ENCODE measurements at regions not wholly inside any gene's neighbourhood (a gene's known extent, or its start where the extent isn't known, plus 50 kb on each side); places are given as distances from the start of the nearest gene placed in this dataset.
"Not testable (repeated sequence)": the region's sequence is repeated elsewhere in the genome, so short reads cannot be mapped to it uniquely, and the experiment has no call there.

DNA sequence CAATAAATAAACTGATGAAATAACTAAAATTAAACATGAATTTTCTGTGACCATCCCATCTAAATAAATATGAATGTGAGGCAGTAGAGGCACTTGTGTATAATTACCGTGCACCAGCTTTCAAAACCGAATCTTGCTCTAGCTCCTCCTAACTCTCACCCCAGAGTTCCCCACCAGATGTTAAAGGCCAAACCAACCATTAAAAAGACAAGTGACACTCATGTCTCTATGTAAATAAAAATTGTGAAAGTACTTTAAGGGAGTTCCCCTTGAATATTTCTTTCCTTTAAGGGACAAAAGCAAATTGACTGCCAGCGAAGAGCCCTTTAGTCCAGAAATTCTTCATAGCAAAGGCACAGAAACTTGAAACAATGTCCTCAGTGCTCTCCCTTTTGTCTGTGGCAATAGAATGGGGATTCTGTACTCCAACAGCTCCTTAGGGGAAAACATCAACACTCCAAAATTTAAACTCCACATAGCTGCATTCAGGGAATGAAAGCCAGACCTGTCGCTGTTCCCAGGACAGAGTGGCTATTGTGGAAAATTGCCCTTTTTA lies 101.7 kb upstream of the SOX21 start:
- no peak for DNase-seq

DNA sequence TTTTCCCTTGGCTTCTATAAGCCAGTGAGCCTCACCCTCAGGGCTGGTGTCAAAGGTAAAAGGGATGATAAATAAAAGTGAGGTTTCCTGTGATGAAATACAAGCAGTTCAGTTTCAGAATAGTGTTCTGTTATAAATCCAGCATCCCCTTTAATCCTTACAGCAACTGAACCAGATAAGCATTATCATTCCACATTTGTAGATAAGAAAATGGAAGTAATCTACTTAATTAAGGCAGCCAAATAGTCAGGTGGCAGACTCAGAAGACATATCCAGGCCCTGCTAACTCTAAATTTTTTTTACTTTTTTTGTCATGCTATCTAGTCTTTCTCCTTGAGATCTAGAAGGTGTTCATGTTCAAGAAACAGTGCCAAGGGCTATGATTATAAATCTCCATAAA lies 99.4 kb upstream of the SOX21 start:
- DNase-seq, result no peak

DNA sequence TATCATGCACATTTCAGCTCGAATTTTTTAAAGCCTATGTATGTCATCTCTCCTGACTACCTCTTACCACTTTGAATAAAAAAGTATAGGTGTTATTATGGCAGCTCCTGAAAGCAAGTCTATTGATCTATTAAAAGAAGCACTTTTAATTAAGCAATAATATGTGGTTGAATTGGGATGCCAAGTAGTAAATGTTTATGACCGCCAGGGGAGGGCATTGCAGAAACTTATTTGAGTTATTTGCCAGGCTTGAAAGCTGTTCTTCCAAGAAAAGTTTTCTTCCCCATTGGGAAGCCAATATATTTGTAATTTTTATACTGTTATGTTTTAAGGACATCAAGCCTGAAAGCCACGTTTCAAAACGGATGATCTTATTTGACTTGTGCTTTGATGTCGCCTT lies 88.1 kb upstream of the SOX21 start:
- DNase-seq, result no peak

DNA sequence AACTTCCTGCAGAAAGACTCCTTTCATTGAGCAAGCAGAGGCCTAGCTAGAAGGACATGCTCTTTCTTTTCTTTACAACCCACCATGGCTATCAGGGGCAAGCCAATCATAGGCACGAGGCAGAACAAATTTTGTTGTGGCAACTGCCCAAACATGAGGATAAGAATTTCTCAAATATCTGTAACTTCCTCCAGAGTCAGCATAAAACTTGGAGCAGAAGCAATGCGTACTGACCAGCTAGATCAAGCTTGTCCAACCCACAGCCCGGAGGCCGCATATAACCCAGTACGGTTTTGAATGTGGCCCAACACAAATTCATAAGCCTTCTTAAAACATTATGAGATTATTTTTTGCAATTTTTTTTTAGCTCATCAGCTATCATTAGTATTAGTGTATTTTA lies 87.0 kb upstream of the SOX21 start:
- DNase-seq, result no peak

DNA sequence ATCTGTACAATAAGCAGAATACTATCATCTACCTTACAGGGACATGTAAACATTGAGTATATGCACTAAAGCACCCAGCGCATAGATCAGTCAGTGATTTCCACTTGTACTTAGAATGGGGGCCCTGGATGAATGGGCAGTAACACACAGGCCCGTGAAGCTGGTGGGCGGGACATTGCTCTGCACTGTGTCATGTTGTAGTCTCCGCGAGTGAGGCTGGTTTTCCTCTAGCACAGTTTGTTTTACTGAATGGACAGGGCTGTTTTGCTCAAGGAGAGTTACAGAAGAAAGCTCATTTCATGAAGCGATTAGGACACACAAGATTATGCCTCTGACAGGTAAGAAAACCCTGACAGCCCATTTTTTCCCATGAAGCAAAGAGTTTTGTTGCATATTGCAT lies 86.4 kb upstream of the SOX21 start:
- DNase-seq, result no peak

DNA sequence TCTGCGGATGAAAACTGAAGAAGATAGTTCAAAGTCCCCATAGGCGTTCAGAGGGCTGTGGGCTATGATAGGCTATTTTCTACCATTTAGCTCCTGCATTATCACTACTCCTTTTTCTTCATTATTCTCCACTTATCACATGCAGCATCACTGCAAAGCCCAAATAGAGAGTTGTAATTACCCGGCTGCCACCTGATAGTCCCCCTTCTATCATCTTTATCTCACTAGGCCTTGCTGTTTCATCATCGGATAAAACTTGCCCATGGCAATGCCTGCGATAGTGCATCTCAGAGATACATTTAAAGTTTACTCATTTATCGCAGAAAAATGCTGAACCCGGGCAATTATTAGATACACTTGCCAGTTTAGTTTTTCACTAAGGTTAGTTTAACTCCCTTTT lies 82.9 kb upstream of the SOX21 start:
- no peak for DNase-seq

DNA sequence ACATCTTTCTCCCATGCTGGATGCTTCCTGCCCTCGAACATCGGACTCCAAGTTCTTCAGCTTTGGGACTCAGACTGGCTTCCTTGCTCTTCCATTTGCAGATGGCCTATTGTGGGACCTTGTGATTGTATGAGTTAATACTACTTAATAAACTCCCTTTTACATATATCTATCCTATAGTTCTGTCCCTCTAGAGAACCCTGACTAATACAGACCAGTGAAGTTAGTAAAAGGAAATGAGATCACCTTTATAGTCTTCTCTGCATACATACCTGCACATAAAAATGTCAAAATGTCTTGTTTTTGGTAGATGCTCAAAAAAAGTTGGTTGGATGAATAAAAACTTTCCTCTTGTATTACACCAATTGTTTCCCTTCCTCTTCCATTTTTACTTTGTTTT lies 73.9 kb upstream of the SOX21 start:
- DNase-seq, result not testable (repeated sequence)

DNA sequence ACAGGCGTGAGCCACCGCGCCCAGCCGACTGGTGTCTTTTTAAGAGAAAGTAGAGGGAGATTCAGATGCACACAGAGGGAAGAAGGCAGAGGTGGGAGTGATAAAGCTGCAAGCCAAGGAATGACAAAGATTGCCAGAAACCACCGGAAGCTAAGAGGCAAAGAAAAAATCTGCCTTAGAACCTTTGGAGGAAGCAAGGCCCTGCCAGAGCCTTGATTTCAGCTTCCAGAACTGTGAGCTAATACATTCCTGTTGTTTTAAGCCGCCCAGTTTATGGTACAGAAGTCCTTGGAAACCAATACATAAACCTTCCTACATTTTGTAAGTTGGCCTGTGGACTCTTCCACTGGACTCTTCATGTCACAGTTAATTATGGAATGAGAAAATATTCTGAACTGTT lies 71.7 kb upstream of the SOX21 start:
- no peak for DNase-seq

DNA sequence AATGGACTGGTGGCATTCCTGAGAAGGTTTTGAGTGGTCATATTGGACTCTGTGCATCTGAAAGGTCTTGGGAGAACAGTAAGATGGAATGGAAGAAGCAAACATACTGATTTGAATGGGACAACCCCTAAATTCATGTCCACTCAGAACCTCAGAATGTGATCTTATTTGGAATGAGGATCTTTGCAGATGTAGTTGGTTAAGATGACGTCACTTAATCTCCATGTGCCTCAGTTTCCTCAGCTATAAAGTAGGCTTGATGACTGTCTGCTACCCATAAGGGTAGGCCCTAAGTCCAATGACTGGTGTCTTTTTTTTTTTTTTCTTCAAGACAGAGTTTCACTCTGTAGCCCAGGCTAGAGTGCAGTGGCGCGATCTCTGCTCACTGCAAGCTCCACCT lies 71.1 kb upstream of the SOX21 start:
- DNase-seq, result no peak

DNA sequence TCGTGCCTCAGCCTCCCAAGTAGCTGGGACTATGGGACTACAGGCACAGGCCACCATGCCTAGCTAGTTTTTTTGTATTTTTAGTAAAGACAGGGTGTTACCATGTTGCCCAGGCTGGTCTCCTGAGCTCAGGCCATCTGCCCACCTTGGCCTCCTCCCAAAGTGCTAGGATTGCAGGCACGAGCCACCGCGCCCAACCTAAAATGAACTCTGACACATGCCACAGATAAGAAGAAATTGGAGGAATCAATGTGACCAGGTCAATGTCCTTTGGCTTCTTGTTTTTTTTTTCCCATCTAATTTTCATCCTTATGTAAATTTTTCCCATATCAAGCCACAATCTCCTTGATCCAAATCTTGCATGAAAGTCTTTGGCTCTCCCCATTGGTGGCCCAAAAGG lies 68.1 kb upstream of the SOX21 start:
- DNase-seq, result no peak

DNA sequence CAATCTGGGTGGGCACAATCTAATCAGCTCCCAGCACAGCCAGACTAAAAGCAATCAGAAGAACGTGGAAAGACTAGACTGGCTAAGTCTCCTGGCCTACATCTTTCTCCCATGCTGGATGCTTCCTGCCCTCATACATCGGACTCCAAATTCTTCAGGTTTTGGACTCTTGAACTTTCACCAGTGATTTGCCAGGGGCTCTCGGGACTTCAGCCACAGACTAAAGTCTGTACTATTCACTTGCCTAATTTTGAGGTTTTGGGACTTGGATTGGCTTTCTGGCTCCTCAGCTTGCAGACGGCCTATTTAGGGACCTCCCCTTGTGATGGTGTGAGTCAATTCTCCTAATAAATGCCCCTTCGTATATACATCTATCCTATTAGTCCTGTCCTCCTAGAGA lies 66.6 kb upstream of the SOX21 start:
- DNase-seq, result no peak

DNA sequence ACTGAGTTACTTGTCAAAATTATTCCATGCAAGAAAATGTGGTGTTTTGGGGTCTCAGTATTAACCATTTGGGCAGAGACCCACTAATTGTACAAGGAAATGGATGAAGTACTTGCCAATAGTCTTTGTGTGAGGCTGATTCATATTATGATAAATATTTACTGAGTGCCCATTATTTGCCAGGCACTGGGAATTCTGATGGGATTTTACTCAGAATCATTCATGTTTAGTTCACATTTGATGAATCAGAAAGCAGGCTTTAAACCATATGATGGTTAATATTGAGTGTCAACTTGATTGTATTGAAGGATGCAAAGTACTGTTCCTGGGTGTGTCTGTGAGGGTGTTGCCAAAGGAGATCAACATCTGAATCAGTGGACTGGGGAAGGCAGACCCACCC lies 66.2 kb upstream of the SOX21 start:
- DNase-seq, result no peak

DNA sequence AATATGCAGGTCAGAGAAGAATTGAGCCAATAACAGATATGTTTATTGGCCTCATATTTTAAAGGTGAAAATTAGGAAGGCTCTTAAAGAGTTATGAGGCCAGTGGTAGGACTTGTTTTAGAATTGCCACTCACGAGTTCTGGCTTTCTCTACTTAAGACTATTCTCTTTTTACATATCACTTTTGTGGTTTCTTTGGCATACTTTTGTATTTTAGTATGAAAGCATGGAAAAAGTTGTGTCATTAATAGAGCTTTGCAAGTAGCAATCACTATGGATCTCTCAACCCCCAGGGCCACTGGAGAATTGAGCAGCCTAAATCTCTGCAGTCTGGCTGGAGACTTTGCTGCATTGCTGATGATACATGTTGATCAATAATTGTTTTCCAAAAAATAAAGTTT lies 64.6 kb upstream of the SOX21 start:
- DNase-seq, result no peak

DNA sequence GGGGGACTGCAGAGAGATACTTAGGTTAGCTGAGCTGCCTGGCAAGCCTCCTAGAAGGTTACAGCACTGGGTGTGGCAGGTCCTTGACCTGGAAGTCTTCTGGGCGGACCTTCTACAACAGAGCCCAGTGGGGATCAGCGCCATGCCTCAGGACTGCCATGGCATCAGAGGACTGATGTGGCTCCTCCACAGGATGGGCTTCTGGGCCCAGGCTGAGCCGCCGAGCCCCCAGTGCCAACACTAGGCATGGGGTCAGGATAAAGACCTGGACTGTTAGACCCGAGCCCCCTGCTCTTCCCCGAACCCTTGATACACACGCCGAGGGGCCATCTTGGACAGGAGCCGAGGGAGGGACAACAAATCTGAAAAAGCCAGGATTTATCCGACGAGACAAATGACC lies 64.0 kb upstream of the SOX21 start:
- no peak for DNase-seq

DNA sequence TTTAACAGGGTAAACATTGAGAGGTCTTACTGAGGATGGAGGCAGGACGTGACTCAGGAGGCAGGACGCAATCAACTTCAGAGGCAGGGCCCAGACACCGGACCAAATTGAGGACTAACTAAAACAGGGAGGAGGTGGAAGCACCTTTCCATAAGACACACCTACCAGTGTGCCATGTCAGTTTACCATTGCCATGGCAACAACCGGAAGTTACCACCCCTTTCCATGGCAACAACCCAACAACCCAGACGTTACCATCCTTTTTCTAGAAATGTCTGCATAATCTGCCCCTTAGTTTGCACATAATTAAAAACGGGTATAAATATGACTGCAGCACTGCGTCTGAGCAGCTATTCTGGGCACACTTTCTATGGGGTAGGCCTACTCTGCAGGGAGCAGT lies 53.5 kb upstream of the SOX21 start:
- DNase-seq, result no peak

DNA sequence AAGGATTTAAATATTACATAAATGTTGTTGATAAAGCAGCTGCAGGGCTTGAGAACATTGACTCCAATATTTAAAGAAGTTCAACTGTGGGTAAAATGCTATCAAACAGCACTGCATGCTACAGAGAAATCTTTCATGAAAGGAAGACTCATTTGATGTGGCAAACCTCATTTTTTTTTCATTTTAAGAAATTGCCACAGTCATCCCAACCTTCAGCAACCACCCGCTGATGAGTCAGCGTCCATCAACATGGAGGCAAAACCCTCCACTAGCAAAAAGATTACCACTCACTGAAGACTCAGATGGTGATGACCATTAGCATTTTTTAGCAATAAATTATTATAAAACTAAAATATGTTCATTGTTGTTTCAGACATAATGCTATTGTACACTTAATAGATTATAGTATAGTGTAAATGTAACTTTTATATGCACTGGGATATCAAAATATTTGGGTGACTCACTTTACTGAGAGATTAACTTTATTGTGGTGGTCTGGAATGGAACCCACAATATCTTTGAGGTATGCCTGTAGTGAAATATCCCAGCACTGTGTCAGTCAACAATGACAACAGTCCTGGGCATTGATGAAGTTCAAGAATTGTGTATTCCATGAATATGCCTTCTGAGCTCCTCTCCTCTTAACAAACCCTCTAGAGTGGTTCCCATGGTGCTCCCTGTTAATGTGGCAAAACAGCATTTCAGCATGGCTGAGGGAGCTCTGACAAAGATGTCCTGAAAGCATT lies 52.4 kb upstream of the SOX21 start:
- no peak for DNase-seq
